GM12864 (cell line): ENCODE measurements at regions not wholly inside any gene's neighbourhood (a gene's known extent, or its start where the extent isn't known, plus 50 kb on each side); places are given as distances from the start of the nearest gene placed in this dataset.

Experiments used
- DNase-seq: peaks from one replicate; pipeline ENCODE4 v3.0.0-alpha.2; 2011; ENCODE audit warnings: low read depth
- H3K4me3 ChIP-seq: 2 replicates; pipeline ENCODE4 v1.5.1; 2011; ENCODE audit warnings: mild to moderate bottlenecking, low read depth, low read length, control low read depth
- CTCF ChIP-seq: IDR thresholded peaks from 2 replicates; pipeline ENCODE4 v1.5.1; 2011; ENCODE audit warnings: low read depth, mild to moderate bottlenecking, moderate library complexity, low read length, control low read depth, inconsistent platforms; ENCODE audit errors: missing control alignments

GRCh38 chr10:128516180-128516579, 390.0 kb upstream of the MKI67 start:
- no peak for DNase-seq
- no peak overlapping the region for H3K4me3 ChIP-seq
- no peak for TF ChIP-seq CTCF

GRCh38 chr10:128517167-128517566, 390.9 kb upstream of the MKI67 start:
- DNase-seq = no peak
- no peak overlapping the region for H3K4me3 ChIP-seq
- TF ChIP-seq CTCF = no peak

- no peak overlapping the region for H3K4me3 ChIP-seq
- no peak for DNase-seq
- no peak for TF ChIP-seq CTCF
Measured at GRCh38 chr10:128518000-128518399, 391.8 kb upstream of the MKI67 start.

- H3K4me3 ChIP-seq = no peak overlapping the region
- DNase-seq = no peak
- no peak for TF ChIP-seq CTCF
Measured at GRCh38 chr10:128519581-128519980, 393.4 kb upstream of the MKI67 start.

GRCh38 chr10:128520211-128520815, 394.1 kb upstream of the MKI67 start:
- no peak for DNase-seq
- no peak for TF ChIP-seq CTCF

GRCh38 chr10:128522551-128523308, 396.5 kb upstream of the MKI67 start:
- no peak overlapping the region for H3K4me3 ChIP-seq
- no peak for TF ChIP-seq CTCF
- DNase-seq = no peak

More at GRCh38 chr10:128520211-128520815, 394.1 kb upstream of the MKI67 start:
- no peak overlapping the region for H3K4me3 ChIP-seq

- TF ChIP-seq CTCF = no peak
- no peak overlapping the region for H3K4me3 ChIP-seq
- no peak for DNase-seq
Measured at GRCh38 chr10:128525444-128525843, 399.2 kb upstream of the MKI67 start.
